Glutamatergic neuron (in vitro differentiated cells): ENCODE measurements at regions not wholly inside any gene's neighbourhood (a gene's known extent, or its start where the extent isn't known, plus 50 kb on each side); places are given as distances from the start of the nearest gene placed in this dataset.

Experiments used
- DNase-seq: peaks from one replicate; pipeline ENCODE4 v3.0.0; 2022
- H3K27ac Mint-ChIP-seq: one replicate; pipeline ENCODE4 v1.8.0; 2020; ENCODE audit warnings: mild to moderate bottlenecking, mixed read lengths, inconsistent platforms; ENCODE audit not compliant: unreplicated experiment
- H3K27me3 Mint-ChIP-seq: one replicate; pipeline ENCODE4 v1.8.0; 2020; ENCODE audit warnings: mild to moderate bottlenecking, moderate library complexity, mixed read lengths, inconsistent platforms; ENCODE audit not compliant: unreplicated experiment
- H3K36me3 Mint-ChIP-seq: one replicate; pipeline ENCODE4 v1.8.0; 2020; ENCODE audit warnings: mild to moderate bottlenecking, mixed read lengths, inconsistent platforms; ENCODE audit not compliant: unreplicated experiment
- H3K4me1 Mint-ChIP-seq: one replicate; pipeline ENCODE4 v1.8.0; 2020; ENCODE audit warnings: mild to moderate bottlenecking, low read depth, mixed read lengths, inconsistent platforms; ENCODE audit not compliant: unreplicated experiment
- H3K4me3 Mint-ChIP-seq: one replicate; pipeline ENCODE4 v1.8.0; 2020; ENCODE audit warnings: mild to moderate bottlenecking, mixed read lengths, inconsistent platforms; ENCODE audit not compliant: unreplicated experiment
- H3K9me3 Mint-ChIP-seq: one replicate; pipeline ENCODE4 v1.8.0; 2020; ENCODE audit warnings: mild to moderate bottlenecking, moderate library complexity, mixed read lengths, inconsistent platforms; ENCODE audit not compliant: unreplicated experiment
- TF ChIP-seq, protein P1 (sequence below): fragments of 200-600 bp; sonication (generic); IDR thresholded peaks from one replicate; pipeline ENCODE4 v1.5.0; 2021; ENCODE audit not compliant: partially characterized antibody, unreplicated experiment

DNA sequence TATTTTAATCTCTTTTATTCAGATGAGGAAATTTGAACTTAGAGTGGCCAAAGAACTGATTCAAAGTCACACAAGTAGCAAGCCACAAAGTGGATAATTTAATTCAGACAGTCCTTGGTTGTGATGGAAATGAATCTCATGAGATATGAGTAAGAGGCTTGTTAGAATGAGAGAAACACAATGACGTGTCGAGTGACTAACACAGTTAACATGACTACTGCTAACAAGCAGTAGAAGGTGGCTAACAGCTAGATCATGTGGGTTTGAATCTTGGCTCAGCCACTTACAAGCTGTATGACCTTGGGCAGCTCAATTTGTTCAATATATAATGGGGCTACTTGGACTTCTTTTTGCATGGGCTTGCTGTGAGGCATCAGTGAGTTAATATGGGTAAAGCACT lies 104.5 kb upstream of the LMO4 start:
- H3K4me1 Mint-ChIP-seq: peaks cover 3% of the 10 kb centered on the region
- no peak overlapping the region for H3K27ac Mint-ChIP-seq
- no peak overlapping the region for H3K4me3 Mint-ChIP-seq
- peaks cover 1% of the 10 kb centered on the region for H3K9me3 Mint-ChIP-seq
- H3K36me3 Mint-ChIP-seq: no peaks in the 10 kb centered on the region
- TF ChIP-seq, protein P1, sequence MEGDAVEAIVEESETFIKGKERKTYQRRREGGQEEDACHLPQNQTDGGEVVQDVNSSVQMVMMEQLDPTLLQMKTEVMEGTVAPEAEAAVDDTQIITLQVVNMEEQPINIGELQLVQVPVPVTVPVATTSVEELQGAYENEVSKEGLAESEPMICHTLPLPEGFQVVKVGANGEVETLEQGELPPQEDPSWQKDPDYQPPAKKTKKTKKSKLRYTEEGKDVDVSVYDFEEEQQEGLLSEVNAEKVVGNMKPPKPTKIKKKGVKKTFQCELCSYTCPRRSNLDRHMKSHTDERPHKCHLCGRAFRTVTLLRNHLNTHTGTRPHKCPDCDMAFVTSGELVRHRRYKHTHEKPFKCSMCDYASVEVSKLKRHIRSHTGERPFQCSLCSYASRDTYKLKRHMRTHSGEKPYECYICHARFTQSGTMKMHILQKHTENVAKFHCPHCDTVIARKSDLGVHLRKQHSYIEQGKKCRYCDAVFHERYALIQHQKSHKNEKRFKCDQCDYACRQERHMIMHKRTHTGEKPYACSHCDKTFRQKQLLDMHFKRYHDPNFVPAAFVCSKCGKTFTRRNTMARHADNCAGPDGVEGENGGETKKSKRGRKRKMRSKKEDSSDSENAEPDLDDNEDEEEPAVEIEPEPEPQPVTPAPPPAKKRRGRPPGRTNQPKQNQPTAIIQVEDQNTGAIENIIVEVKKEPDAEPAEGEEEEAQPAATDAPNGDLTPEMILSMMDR: no peak
- no peaks in the 10 kb centered on the region for H3K27me3 Mint-ChIP-seq
- DNase-seq: no peak

- TF ChIP-seq, protein P1: no peak
- no peak overlapping the region for H3K4me3 Mint-ChIP-seq
- H3K36me3 Mint-ChIP-seq: no peaks in the 10 kb centered on the region
- H3K4me1 Mint-ChIP-seq: peaks cover 3% of the 10 kb centered on the region
- DNase-seq: no peak
- H3K27ac Mint-ChIP-seq: no peak overlapping the region
- H3K9me3 Mint-ChIP-seq: no peaks in the 10 kb centered on the region
- no peaks in the 10 kb centered on the region for H3K27me3 Mint-ChIP-seq
Measured at GRCh38 chr1:87225171-87225570, 103.5 kb upstream of the LMO4 start.

DNA sequence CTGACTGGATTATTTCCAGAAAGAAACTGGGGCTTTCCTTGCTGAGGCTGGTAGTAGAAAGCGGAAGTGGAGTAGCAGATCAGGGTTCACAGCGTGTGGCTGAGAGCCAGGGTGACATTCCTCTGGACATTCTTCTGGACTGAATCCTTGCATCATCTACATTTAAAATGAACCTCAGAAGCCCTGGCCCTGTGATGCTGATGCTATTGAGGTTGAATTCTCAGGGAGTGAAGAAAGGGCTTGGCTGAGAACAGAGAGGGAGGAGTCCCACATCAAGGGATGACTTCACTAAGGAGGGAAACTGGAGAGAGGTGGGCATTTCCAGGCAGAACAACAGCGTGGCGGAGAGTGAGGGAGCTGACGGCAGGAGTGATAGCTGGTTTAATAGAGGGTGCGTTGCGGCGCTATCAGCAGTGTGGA lies 102.3 kb upstream of the LMO4 start:
- H3K4me1 Mint-ChIP-seq: peaks cover 3% of the 10 kb centered on the region
- no peaks in the 10 kb centered on the region for H3K27me3 Mint-ChIP-seq
- no peaks in the 10 kb centered on the region for H3K9me3 Mint-ChIP-seq
- DNase-seq: no peak
- TF ChIP-seq, protein P1: no peak
- no peak overlapping the region for H3K4me3 Mint-ChIP-seq
- no peak overlapping the region for H3K27ac Mint-ChIP-seq
- H3K36me3 Mint-ChIP-seq: no peaks in the 10 kb centered on the region

DNA sequence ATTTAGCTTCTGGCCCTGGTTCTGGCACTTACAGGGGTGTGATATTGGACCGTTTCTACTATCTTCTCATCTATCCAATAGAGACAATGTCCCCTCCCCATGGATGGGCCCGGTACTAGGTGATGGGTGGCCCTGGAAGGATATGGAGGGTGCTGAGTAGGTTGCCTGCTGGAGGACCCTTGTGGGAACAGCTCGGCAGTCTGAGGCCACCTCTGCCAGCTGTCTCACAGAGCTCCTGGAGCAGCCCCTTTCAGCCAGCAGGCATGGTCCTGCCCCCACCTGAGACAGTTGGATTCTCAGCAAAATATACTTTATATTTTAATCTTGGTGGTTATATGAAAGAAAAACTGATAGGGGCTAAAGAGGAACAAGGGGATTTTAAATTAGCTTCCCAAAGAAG lies 101.0 kb upstream of the LMO4 start:
- Mint-ChIP-seq H3K27me3 (no peaks in the 10 kb centered on the region), H3K27ac (no peak overlapping the region), H3K9me3 (no peaks in the 10 kb centered on the region), H3K4me1 (peaks cover 3% of the 10 kb centered on the region), H3K36me3 (no peaks in the 10 kb centered on the region), H3K4me3 (no peak overlapping the region)
- TF ChIP-seq, protein P1: no peak
- DNase-seq: no peak

DNA sequence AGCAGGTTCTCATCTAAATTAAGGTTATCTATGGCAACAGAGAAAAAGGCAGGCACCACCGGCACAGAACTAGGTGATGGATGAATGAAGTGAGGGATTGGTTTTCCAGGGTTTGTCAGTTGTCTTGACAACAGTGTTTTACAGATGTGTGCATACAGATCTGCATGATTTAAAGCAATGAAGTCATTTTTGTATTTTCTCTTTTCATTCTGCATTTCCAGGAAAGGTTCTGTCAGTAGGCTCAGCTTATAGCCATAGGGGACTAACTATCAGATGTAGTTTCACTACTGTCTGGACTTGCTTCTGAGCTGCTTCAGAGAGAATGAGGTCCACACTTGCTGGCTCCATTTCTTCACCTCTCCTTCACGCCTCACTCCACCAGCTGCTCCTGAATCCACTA lies 98.2 kb upstream of the LMO4 start:
- no peaks in the 10 kb centered on the region for H3K27me3 Mint-ChIP-seq
- H3K36me3 Mint-ChIP-seq: no peaks in the 10 kb centered on the region
- no peak overlapping the region for H3K27ac Mint-ChIP-seq
- DNase-seq: no peak
- no peaks in the 10 kb centered on the region for H3K9me3 Mint-ChIP-seq
- peaks cover 3% of the 10 kb centered on the region for H3K4me1 Mint-ChIP-seq
- no peak overlapping the region for H3K4me3 Mint-ChIP-seq
- TF ChIP-seq, protein P1: no peak
